ENCODE measurements at regions not wholly inside any gene's neighbourhood (a gene's known extent, or its start where the extent isn't known, plus 50 kb on each side); places are given as distances from the start of the nearest gene placed in this dataset.
"Not testable (repeated sequence)": the region's sequence is repeated elsewhere in the genome, so short reads cannot be mapped to it uniquely, and the experiment has no call there.

DNA sequence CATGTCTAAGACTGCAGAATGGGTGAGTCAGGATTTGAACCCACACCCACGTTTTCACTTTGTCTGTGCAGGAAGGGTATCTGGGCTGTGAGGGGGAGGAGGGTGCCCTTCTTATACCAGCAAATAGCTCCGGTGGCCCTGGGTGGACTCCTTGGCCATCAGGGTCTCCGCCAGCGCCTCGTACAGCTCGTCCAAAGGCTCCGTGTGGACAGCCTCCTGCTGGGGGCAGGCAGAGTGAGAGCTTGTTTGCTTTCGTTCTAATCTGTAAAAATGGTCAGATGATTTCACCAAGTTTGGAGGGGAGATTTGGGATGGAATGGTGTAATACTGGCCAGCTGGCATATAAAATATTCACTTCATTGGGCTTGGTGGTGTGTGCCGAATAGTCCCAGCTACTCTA lies 111.7 kb upstream of the CCZ1B start:
- in situ Hi-C loops (cut with MboI; ENCODE audit: low sequenced_read_pairs), result loop anchor here (25.0 kb wide), 1 partner anchor 350 kb away; the partner anchor contains the start of genes INTS15 and ZDHHC4

DNA sequence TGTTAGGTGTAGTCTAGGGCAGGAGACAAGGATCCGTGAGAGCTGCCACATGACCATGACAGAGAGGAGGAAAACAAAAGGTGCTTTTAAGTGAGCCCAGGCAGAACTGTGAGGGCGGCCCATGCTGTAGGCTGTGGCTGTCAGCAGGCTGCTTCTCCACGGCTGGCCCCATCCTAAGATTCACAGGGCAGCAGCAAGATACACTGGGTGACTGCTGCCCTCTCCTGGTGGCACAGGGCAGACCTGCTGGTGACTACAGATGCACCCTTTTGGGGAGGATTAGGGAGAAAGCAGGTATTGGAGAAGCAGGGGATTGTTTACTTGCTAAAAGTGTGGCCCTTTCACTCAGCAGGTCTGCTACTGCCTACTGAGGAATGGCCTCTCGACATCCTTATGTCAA lies 112.2 kb upstream of the CCZ1B start:
- in situ Hi-C loops (cut with MboI; ENCODE audit: low sequenced_read_pairs), result loop anchor here (25.0 kb wide), 1 partner anchor 351 kb away; the partner anchor contains the start of genes INTS15 and ZDHHC4

DNA sequence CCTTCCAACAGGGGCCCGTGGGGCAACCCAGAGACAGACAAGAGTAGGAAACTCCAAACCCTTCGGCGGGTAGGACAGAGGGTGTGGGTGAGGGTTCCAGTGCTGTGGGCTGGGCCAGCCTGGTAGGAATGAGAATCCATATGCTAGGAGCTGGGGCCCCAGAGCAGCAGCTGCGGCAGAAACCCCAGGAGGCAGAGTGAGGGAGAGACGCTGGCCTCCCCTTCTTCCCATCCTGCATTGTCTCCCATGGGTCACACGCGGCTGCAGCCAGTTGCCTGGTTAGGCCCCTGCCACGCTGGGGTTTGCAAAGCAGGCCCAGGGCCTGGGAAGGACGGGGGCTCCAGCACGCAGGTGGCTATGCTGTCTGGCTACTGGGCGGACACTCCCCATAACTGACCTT lies 113.1 kb upstream of the CCZ1B start:
- in situ Hi-C loops (cut with MboI; ENCODE audit: low sequenced_read_pairs), result loop anchor here (25.0 kb wide), 1 partner anchor 352 kb away; the partner anchor contains the start of genes INTS15 and ZDHHC4

DNA sequence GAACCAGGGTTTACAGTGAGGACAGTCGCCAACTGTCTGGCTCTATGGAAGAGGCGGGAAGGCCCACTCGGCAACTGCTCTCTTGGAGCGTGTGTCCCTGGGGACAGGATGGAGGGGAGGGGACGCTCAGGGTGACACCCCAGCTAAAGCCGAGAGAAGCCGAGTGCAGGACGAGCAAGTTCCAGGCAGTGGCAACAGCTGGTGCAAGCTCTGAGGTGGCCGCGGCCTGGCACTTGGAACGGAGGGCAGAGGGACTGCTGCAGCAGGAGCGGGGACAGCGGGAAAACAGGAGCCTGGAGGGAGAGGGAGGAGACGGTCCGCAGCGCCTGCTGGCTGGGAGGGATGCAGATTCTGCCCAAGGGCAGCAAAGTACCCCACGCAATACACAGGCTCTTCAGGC lies 113.8 kb upstream of the CCZ1B start:
- in situ Hi-C loops (cut with MboI; ENCODE audit: low sequenced_read_pairs), result loop anchor here (25.0 kb wide), 1 partner anchor 353 kb away; the partner anchor contains the start of genes INTS15 and ZDHHC4

DNA sequence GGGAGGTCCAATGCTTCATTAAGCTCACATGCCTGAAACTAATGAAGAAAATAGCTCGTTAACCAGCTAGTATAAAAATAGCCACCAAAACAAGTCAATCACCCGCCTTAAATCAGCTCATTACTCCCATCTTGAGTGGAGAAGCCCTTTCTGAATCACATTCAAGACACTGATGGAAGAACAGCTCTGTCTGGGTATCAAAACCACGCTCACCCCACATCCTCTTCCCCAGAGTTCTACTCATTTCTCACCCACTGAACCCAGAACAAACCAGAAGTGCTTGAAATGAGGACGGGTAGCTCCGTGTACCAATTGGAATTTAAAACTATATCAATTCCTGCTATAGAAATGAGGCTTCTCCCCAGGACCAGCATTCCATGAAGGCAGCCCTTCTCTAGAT lies 120.8 kb upstream of the CCZ1B start:
- in situ Hi-C loops (cut with MboI; ENCODE audit: low sequenced_read_pairs), result loop anchor here (25.0 kb wide), 1 partner anchor 360 kb away; the partner anchor contains the start of genes INTS15 and ZDHHC4

DNA sequence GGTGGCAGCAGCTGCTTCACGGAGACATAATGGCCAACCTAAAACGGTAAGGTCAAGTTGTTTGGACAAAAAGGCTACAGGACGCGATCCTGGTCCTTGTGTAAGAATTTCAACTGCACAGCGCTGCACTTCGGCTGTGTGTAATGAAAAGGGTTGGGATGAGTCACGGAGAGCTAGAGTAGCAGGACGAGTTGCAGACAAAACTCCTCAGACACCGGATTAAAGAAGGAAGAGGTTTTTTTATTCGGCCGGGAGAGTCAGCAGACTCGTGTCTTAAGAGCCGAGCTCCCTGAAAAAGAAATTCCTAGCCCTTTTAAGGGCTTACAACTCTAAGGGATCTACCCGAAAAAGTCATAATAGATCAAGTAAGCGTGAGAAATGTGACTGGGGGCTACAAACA lies 124.2 kb upstream of the CCZ1B start:
- in situ Hi-C loops (cut with MboI; ENCODE audit: low sequenced_read_pairs), result not testable (repeated sequence)

DNA sequence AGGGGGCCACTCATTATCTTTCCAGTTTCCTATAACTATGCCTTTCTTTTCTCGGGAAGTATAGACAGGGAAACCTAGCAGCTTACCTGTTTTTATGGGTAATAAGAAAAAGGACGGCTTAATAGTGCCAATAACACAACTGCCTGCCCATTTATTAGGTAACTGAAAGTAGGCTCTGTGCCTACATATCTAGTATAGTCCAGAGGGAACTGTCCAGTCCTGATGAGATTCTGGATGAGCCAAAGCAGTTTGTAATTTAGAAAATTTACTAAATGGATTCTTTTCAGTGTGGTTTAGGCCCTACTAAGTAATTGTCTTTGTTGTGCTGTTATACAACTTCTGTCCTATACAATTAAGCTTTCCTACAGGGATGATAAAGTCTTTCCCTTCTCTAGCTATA lies 125.5 kb upstream of the CCZ1B start:
- in situ Hi-C loops (cut with MboI; ENCODE audit: low sequenced_read_pairs), result not testable (repeated sequence)

DNA sequence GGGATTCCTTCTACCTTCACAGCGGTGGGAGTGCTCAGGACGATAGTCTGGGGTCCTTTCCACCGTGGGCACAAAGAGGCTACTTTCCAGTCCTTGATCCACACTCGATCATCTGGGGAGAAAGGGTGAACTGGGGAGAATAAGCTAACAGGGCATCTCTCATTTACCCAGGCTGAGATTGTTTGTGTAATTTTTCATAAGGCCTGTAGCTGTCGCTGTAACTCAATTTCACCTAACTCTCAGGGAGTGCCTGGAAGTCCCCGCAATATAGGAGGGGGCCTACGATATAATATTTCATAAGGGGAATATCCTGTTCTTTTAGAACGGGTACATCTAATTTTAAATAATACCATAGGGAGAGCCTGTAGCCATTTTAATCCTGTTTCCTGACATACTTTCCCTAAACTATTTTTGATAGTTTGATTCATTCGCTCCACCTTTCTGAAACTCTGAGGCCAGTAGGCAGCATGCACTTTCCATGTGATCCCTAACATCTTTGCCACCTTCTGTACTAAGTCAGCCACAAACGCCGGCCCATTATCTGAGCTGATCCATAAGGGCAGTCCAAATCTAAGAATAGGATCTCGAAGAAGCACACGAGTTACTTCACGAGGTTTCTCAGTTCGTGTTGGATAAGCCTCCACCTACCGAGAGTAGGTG lies 127.2 kb upstream of the CCZ1B start:
- in situ Hi-C loops (cut with MboI; ENCODE audit: low sequenced_read_pairs), result not testable (repeated sequence)

DNA sequence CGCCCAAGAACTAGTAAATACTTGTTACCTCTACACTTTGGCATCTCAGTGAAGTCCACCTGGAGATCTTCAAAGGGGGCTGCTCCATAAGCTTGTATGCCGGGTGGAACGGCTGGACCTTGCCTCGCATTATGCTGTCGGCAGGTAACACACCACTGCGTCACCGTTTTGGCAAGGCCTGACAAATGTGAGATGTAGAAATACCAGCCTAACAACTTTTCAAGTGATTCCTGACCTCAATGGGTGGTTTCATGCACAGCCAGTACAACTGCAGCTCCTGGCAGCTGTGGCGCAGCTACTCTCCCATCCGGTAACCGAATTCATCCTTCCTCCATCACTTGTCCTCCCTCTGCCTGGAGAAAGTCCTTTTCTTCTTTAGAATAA lies 127.7 kb upstream of the CCZ1B start:
- in situ Hi-C loops (cut with MboI; ENCODE audit: low sequenced_read_pairs), result not testable (repeated sequence)

DNA sequence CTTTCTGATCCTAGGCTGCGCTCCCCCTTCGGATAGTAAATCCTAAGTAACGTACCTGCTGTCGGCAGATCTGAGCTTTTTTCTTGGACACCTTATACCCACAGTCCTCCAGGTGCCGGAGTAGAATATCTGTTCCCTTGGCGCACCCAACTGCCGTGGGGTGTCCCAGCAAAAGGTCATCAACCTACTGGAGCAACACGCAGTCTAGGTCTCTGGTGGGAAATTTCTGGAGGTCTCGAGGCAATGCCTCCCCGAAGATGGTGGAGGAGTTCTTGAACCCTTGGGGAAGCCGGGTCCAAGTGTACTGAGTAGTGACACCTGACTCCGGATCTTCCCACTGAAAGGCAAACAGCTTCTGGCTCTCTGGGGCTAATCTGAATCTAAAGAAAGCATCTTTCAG lies 129.3 kb upstream of the CCZ1B start:
- in situ Hi-C loops (cut with MboI; ENCODE audit: low sequenced_read_pairs), result not testable (repeated sequence)

DNA sequence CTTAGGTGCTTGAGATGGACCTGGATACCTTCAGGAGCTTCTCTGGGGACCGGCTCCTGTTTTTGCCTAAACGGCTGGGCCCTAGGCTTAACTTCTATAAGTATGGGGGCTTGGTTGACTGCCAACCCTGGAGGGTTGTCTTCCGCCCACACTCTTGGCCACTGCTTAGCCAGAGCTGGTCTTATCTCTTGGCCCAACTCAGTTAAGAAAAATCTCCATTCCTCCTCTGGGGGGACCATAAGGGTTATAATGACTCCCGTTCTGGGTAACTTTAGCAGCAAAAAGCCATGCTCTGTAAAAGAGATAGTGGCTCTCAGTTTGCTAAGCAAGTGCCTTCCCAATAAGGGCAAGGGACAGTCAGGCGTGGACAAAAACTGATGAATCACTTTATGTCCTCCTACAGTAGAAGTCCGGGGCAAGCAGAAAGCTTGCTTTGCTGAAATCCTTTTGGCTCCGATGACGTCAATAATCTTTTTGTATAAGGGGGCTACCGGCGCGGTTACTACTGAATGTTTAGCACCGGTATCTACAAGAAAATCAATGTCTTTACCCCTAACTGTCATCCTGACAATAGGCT lies 130.0 kb upstream of the CCZ1B start:
- in situ Hi-C loops (cut with MboI; ENCODE audit: low sequenced_read_pairs), result not testable (repeated sequence)

DNA sequence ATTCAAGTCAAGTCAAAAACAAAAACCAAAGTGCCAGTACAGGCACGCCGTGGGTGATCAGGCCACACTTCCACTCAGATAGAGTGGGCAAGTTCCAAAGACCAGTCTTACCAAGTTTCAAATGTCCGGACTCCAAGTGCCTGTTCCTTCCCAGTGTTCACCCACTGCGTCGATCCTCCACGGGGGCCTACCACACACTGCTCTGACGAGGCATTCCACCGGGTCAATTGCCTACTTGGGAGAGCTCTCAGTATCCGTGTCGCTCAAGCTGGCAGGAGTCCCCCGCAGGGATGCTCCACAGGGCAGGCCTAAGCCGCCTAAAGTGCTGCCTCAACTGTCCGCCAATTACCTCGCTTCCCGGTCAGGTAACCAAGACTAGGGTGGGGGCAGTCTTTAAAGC lies 132.3 kb upstream of the CCZ1B start:
- in situ Hi-C loops (cut with MboI; ENCODE audit: low sequenced_read_pairs), result not testable (repeated sequence)

DNA sequence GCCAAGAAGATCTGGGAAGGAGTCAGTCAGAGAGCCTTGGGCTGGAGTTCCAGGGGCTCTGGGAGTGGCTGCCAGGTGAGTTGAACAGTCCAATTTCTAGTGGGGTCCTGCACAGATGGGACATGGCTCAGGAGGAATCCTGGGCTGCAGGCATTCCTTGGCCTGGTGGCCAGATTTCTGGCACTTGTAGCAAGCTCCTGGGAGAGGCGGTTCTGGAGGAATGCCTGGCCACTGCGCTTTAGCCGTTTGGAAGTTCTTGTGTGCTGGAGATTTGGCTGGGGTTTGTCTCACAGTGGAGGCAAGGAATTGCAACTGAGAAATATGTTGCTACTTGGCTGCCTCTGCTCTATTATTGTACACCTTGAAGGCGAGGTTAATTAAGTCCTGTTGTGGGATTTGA lies 133.9 kb upstream of the CCZ1B start:
- in situ Hi-C loops (cut with MboI; ENCODE audit: low sequenced_read_pairs), result not testable (repeated sequence)

DNA sequence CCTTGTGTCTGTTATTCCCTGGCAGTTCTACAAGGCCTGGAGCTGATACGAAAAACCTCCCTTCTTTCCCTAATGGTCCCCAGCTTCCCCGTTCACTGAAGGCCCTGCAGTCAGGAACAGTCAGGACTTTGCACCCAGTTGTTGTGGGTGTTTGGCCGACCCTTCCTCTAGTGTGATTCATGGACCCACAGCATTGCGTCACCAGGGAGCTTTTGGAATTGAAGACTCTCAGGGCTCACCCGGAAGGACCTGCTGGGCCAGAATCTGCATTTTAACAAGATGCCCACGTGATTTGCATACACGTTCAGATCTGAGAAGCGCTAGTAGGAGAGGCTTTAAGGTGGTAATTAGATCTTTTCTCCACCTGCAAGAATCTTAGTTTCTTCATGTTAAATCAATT lies 136.8 kb upstream of the CCZ1B start:
- in situ Hi-C loops (cut with MboI; ENCODE audit: low sequenced_read_pairs), result not testable (repeated sequence)

DNA sequence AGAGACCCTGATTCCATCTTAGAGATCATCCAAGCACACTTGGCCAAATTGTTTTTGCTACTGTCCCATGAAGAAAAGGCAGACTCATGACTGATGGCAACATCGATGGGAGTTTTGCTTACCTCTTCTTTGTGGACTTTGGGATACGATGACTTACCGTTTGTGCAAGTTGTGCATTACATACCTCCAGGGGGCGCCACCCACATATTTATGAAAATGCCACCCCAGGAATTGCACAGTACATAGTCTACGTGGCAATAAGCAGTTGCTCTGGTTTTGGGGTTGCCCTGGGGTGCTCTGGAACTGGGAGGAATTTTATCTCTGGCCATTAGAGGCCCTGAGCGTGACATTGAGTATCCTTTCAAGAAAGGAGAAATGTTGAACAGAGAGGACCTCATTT lies 139.0 kb upstream of the CCZ1B start:
- in situ Hi-C loops (cut with MboI; ENCODE audit: low sequenced_read_pairs), result not testable (repeated sequence)

DNA sequence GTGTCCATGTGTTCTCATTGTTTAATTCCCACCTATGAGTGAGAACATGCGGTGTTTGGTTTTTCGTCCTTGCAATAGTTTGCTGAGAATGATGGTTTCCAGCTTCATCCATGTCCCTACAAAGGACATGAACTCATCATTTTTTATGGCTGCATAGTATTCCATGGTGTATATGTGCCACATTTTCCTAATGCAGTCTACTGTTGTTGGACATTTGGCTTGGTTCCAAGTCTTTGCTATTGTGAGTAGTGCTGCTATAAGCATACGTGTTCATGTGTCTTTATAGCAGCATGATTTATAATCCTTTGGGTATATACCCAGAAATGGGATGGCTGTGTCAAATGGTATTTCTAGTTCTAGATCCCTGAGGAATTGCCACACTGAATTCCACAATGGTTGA lies 144.1 kb upstream of the CCZ1B start:
- in situ Hi-C loops (cut with MboI; ENCODE audit: low sequenced_read_pairs), result not testable (repeated sequence)

DNA sequence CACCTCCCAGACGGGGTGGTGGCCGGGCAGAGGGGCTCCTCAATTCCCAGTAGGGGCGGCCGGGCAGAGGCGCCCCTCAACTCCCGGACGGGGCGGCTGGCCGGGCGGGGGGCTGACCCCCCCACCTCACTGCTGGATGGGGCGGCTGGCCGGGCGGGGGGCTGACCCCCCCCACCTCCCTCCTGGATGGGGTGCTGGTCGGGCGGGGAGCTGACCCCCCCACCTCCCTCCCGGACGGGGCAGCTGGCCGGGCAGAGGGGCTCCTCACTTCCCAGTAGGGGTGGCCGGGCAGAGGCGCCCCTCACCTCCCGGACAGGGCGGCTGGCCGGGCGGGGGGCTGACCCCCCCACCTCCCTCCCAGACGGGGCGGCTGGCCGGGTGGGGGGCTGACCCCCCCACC lies 148.8 kb upstream of the CCZ1B start:
- in situ Hi-C loops (cut with MboI; ENCODE audit: low sequenced_read_pairs), result not testable (repeated sequence)

DNA sequence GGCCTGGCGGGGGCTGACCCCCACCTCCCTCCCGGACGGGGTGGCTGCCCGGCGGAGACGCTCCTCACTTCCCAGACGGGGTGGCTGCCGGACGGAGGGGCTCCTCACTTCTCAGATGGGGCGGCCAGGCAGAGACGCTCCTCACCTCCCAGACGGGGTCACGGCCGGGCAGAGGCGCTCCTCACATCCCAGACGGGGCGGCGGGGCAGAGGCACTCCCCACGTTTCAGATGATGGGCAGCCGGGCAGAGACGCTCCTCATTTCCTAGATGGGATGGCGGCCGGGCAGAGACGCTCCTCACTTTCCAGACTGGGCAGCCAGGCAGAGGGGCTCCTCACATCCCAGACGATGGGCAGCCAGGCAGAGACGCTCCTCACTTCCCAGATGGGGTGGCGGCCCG lies 149.3 kb upstream of the CCZ1B start:
- in situ Hi-C loops (cut with MboI; ENCODE audit: low sequenced_read_pairs), result not testable (repeated sequence)

DNA sequence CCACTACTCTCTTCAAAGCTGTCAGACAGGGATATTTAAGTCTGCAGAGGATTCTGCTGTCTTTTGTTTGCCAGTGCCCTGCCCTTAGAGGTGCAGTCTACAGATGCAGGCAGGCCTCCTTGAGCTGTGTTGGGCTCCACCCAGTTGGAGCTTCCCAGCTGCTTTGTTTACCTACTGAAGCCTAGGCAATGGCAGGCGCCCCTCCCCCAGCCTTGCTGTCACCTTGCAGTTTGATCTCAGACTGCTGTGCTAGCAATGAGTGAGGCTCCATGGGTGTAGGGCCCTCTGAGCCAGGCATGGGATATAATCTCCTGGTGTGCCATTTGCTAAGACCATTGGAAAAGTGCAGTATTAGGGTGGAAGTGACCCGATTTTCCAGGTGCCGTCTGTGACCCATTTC lies 151.3 kb upstream of the CCZ1B start:
- in situ Hi-C loops (cut with MboI; ENCODE audit: low sequenced_read_pairs), result not testable (repeated sequence)

DNA sequence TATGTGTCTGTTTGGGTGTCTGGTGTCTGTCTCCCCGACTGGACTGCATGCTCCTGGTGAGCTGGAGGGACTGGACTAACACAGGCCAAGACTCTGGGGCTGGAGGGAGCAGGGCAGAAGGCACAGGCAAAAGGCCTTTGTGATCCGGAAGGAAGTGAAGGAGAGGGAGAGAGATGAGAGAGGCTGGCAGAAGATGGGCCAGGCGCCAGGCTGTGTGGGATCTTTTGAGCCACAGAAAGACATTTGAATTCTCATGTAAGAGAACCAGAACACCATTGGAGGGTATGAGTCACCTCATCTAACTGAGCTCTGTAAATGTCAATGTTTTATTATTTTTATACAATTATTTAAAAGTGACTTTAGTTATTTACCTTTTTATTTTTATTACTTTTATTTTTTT lies 152.3 kb upstream of the CCZ1B start:
- in situ Hi-C loops (cut with MboI; ENCODE audit: low sequenced_read_pairs), result not testable (repeated sequence)

DNA sequence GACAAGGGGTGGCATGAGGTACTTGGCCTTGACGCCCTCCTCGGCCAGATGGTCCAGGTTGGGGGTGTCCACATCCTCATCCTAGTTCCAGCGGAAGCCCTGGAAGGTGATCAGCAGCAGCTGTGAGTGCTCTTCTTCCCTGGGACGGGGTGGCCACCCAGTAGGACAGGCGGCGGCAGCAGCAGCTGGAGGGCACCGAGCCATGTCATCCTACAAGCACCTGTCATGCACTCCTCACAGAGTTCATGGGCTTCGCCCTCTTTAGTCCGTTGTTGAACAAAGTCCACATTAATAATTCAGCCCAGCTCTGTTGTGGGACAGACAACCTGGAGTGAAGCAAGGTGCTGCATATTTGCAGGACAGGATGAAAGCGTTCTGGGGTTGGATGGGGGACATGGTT lies 153.4 kb upstream of the CCZ1B start:
- in situ Hi-C loops (cut with MboI; ENCODE audit: low sequenced_read_pairs), result not testable (repeated sequence)

DNA sequence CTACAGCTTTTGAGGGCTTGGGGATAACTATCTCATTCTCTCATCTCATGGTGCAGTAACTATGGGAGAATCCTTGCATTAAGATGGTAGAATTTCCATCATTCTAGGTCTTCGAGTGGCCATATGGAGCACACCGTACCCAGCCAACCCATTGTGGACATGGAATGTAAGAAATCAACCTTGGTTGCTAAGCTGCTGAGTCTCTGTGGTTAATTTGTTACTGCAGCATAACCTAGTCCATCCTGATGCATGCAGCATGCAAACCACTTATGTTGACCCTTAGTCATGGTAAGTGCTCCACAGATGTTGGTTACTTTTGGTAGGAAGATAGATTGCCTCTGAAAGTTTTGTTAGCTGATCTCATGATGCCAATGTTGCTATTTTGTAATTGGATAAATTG lies 156.3 kb upstream of the CCZ1B start:
- in situ Hi-C loops (cut with MboI; ENCODE audit: low sequenced_read_pairs), result not testable (repeated sequence)

DNA sequence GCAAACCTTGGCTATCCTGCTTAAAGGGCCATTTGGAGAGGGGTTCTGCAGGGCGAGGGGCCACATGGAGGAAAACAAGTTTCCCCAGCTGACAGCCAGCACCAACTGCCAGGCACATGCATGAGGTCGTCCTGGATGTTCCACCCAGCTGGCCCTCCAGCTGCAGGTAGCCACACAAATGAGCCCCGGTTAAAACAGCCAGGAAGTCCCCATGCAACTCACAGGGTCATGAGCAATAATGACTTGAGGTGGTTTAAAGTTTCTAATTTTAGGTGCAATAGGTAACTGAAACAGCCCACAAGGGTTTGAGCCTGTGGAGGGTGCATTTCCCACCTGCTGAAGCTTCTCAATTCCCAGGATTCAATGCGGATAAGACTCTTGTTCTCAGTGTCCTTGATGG lies 160.8 kb upstream of the CCZ1B start:
- in situ Hi-C loops (cut with MboI; ENCODE audit: low sequenced_read_pairs), result not testable (repeated sequence)

All from HL-60/S4 treated with phorbol 12-myristate 13-acetate at 8.2 ng/mL for 4 days and 3 days (cell line).